CD4-positive, alpha-beta T cell treated with Interleukin-21 for 1 hour (primary cell): ENCODE measurements at regions not wholly inside any gene's neighbourhood (a gene's known extent, or its start where the extent isn't known, plus 50 kb on each side); places are given as distances from the start of the nearest gene placed in this dataset.

ENCODE experiments used
- DNase-seq: peaks from one replicate; pipeline ENCODE4 v3.0.0-alpha.2; 2020

DNA sequence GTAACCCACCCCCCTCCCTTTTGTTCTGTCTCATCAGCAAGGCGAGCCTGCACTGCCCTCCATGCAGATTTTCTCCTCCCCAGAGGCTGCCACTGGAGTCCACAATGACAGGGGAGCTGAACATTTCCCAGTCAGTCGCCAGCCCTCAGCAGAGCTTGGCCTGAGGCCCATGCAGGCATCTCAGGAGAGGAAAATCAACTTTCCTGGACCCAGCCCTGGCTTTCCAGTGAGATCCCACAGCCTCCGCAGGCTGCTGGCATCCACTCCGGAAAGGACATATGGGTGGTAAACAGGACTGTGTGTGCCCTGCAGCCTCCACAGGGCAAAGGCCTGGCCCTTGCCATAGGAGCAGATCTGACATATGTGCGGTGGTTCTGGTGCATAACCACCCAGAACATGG lies 253.8 kb downstream of the TNS1 start:
- DNase-seq, result no peak

GRCh38 chr2:217746808-217747207 lies 256.0 kb downstream of the TNS1 start:
- no peak for DNase-seq

- no peak for DNase-seq
These were observed 258.6 kb downstream of the TNS1 start for GRCh38 chr2:217743966-217744761.

- DNase-seq, result no peak
These were observed 259.4 kb downstream of the TNS1 start for GRCh38 chr2:217743407-217743806.

DNA sequence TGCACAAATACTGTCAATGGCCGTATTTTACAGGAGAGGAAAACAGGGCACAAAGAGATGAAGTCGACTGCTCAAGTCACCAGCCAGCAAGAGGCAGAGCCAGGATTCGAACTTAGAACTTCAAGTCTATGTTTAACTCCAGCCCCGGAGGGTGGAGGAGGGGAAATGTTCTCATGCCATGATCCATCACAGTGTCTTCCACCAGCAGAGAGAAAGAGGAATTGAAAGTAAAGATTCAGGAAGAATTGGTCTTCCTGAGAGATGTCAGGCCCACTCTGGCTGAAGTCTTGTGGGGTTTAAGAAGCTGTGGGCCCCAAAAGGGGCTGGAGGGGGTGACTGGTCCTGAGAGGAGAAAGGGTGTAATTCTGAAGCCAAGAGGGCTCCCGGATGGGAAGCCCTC lies 260.0 kb downstream of the TNS1 start:
- no peak for DNase-seq

- DNase-seq, result no peak
These were observed 260.5 kb downstream of the TNS1 start for GRCh38 chr2:217742276-217742675.

DNA sequence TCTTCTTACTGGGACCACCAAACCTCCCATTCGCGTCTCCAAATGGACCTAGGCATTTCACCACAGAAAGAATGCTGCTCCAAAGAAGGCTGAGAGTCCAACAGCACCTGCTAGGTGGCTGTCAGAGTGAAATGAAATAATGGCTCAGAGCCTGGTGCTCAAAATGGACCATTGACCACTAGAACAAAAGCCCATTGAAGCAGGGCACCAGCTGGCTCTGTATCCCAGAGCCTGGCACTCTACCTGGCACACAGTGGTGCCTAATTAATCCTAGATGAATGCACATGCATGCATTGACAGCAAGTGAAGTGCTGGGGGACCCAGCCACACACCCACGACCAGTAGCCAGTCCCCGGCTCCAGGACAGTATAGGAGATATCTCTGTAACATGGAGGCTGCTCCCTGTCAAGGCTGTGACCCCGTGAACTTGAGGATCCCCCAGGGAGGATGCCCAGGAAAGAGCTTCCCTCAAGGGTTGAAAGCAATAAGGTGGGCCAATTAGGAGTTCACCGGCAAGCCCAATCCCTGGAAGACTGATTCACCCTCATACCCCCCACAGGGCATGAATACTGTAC lies 261.3 kb downstream of the TNS1 start:
- DNase-seq, result no peak

GRCh38 chr2:217740756-217741155 lies 262.0 kb downstream of the TNS1 start:
- no peak for DNase-seq

GRCh38 chr2:217740178-217740577 lies 262.6 kb downstream of the TNS1 start:
- DNase-seq, result no peak

GRCh38 chr2:217739741-217740140 lies 263.1 kb downstream of the TNS1 start:
- no peak for DNase-seq

GRCh38 chr2:217738061-217738460 lies 264.7 kb downstream of the TNS1 start:
- no peak for DNase-seq

- no peak for DNase-seq
These were observed 265.8 kb downstream of the TNS1 start for GRCh38 chr2:217736776-217737550.

- no peak for DNase-seq
These were observed 266.9 kb downstream of the TNS1 start for GRCh38 chr2:217735899-217736298.

DNA sequence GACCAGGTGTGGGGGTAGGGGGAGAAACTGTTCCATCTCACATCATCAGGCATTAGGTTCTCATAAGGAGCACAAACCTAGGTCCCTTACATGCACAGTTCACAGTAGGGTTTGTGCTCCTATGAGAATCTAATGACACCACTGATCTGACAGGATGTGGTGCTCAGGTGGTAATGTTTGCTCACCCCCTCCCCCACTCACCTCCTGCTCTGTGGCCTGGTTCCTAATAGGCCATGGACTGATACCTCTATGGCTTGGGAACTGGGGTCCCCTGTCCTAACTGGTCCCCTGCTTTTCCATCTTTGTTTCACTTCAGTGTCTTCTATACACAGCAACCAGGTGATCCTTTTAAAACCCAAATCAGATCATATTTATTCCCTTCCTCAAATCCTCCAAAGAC lies 267.8 kb downstream of the TNS1 start:
- no peak for DNase-seq

- DNase-seq, result no peak
These were observed 269.3 kb downstream of the TNS1 start for GRCh38 chr2:217733461-217733860.

- DNase-seq, result no peak
These were observed 269.8 kb downstream of the TNS1 start for GRCh38 chr2:217732992-217733391.

- DNase-seq, result no peak
These were observed 271.0 kb downstream of the TNS1 start for GRCh38 chr2:217731805-217732204.

GRCh38 chr2:217729421-217730053 lies 273.3 kb downstream of the TNS1 start:
- no peak for DNase-seq

DNA sequence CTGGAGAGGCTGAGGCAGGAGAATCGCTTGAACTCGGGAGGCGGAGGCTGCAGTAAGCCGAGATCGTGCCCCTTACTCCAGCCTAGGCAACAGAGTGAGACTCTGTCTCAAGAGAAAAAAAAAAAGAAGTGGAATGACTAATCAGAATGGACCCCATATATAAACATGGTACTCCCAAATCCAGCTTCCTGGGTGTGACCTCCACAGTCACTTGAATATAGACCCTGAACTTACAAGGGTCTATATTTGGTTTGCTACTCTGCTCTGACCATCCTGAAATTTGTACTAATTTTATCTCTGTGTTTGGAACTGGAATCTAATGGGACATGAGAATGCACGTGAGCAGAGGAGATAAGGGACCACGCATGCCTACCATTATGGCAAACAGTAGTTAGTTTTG lies 275.0 kb downstream of the TNS1 start:
- DNase-seq, result no peak

DNA sequence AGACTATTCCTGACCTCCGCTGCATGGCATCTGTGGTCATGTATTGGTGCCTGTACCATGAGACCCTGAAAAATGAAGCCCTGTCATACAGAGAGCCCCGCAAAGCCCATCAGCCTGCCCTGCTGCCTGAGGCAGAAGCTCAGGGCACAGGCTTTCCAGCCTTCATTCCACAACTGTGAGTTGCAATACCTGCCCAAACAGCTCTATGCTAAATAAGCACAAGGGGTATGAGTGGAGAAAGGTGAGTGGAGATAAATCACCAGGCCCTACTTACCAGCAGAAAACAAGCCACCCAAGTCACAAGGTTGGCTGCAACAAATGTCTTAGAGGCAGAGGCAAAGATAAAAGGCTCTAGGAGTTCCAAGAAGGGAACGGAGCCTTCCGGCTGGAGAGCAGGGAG lies 277.4 kb downstream of the TNS1 start:
- no peak for DNase-seq

DNA sequence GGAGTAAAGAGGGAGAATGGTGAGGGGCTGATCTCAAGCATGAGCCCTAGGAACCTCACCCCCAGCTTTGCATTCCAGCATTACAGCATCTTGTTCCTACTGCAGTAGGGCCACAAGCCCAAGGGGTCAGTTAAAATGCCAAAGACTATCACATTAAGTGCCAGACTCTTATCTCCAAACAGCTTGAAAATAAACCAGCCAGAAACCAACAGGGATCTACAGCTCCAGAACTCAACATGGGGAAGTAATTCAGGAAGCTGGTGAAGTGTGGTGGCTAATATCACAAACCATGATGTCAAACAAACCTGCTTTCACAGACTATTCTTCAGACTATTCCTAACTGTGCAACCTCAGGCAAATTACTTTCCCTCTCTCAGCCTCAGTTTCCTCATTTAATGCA lies 278.3 kb downstream of the TNS1 start:
- DNase-seq, result no peak

DNA sequence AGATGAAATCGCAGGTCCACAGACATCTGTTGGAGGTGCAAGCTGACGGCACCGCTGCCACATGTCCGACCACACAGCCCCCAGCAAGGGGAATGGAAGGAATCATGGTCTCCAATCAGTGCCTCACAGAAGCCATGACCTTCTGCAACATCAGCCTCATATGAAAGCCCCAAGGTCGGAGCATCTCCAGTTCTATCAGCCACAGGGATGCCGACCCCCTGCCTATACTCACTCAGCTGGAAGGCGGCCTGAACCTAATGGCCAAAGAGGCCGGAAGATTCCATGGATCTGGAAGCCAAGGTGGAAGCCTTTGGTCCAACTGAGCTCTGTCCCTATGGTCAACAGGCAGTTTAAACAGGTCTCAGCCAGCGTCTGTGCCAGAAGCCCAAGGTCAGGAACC lies 278.8 kb downstream of the TNS1 start:
- DNase-seq, result no peak

GRCh38 chr2:217722883-217723472 lies 279.8 kb downstream of the TNS1 start:
- no peak for DNase-seq
